NCI-H2107 (cell line): ENCODE measurements at regions not wholly inside any gene's neighbourhood (a gene's known extent, or its start where the extent isn't known, plus 50 kb on each side); places are given as distances from the start of the nearest gene placed in this dataset.

Experiments used
- DNase-seq: peaks from one replicate; lab custom pipeline; 2025; lab: John Stamatoyannopoulos, UW

GRCh38 chr7:153445641-153446040 lies 606.6 kb upstream of the DPP6 start:
- DNase-seq, result no peak

GRCh38 chr7:153446490-153446889 lies 605.7 kb upstream of the DPP6 start:
- DNase-seq, result no peak

DNA sequence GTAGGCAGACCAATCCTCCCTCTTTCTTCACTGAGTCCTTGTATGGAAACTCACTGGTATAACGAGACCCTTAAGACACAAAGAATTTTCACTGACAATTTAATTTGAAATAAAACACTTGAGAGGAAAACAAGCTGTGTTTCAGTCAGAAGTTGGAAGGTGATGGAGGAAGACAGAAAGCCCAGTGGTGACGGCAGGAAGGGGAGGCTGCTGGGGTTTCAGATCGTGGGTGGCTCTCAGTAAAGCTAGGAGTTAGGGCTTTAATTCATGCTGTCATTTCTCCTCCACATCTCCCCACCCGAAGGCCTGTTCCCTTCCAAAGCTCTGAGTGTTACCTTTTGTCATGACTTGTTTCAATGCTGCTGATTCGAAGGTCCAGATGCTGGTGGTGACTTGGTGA lies 605.2 kb upstream of the DPP6 start:
- no peak for DNase-seq

DNA sequence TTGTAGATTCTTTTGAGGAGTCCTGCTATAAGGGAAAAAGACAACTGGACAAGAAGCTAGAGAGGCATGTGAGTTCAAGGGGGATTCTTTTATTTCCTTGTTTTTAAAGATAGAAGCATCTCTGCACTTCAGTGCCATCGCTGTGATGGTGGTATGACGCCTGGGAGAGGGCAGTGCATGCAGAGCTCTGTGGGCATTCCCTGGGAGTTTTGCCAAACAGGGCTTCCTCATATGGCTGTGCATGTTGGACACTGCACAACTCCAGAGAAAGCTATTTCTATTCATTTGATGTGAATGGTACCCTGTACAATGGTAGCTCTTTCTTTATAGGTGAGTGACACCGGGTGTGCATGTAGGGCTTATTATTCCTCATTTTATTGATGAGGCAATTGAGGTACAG lies 599.5 kb upstream of the DPP6 start:
- no peak for DNase-seq

- DNase-seq, result no peak
Observed at GRCh38 chr7:153454306-153454705, 597.9 kb upstream of the DPP6 start.

DNA sequence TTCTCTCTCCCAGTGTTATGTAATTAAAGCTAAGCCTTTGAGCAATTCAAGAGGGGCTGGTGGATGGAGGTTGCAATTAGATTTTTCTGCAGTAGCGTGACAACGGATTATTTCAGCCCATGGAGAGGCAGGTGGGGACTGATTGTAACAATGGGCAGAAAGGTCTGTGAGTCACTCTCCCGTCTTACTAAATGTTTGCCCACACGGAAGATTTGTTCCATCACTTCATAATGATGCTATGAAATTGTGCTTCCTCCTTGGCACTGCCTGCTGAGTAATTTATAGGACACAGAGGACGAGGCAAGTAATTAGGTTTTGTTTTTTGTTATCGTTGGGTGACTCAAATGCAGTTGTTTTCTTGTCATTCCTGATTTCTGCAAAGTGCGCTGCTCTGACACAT lies 594.5 kb upstream of the DPP6 start:
- DNase-seq, result no peak

- no peak for DNase-seq
Observed at GRCh38 chr7:153470004-153470671, 582.1 kb upstream of the DPP6 start.

GRCh38 chr7:153472516-153472915 lies 579.7 kb upstream of the DPP6 start:
- no peak for DNase-seq

- no peak for DNase-seq
Observed at GRCh38 chr7:153473185-153473584, 579.0 kb upstream of the DPP6 start.

GRCh38 chr7:153475239-153475638 lies 577.0 kb upstream of the DPP6 start:
- no peak for DNase-seq

GRCh38 chr7:153476166-153476565 lies 576.0 kb upstream of the DPP6 start:
- DNase-seq, result no peak

DNA sequence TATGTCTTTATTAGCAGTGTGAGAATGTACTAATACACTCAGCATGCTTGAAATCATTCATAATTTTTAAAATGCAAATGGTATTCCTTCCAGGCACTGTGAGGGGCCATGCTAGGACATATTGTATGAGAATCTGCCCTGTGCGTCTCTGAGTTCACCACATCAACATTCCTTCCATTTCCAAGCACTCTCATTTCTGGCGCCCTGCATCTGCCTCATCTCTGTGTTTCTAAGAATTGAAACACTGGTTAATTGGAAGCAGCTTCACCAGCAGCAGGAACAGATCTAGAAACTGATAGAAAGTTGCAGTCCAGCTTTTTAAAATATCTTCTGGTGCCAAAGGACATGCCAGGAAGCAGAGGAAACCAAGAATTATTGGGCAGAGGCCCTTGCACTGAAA lies 555.9 kb upstream of the DPP6 start:
- no peak for DNase-seq

GRCh38 chr7:153503093-153503492 lies 549.1 kb upstream of the DPP6 start:
- no peak for DNase-seq

GRCh38 chr7:153504288-153505075 lies 547.7 kb upstream of the DPP6 start:
- DNase-seq, result no peak

DNA sequence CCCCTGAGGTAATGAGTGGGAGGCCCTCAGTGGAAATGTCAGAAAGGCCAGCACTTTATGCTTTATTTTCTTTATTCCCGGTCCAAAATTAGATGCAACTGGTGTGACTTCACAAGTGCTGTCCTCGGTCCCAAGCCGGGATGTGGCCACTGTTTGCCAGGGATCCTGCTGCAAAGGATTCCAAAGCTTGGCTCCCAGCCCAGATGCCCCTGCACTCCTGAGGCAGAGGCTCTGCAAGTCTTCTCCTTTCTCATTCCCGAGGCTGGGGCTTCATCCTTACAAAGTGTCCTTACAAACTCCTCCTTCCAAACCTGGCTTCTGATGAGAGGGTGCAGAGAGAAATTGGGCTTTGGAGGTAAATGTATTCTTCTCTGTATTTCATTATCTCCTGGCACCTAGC lies 544.3 kb upstream of the DPP6 start:
- no peak for DNase-seq

DNA sequence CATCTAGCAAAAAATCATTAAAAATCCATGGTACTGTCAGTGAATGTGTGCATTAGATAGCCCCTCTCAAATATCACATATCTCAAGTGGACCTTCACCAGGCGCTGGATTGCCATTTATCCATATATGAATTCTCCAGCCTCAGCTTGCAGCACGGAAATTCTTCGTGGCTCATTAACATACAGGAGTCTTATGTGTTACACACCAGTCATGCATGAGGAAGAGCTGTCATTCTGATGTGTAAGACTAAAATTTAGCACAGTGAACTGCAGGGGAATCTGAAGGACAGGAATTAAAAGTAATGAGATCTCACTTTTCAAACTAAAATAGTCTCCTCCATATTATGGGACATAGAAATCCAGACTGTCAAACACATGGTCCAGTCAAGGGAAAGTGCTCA lies 542.4 kb upstream of the DPP6 start:
- no peak for DNase-seq

GRCh38 chr7:153510674-153511073 lies 541.5 kb upstream of the DPP6 start:
- no peak for DNase-seq

GRCh38 chr7:153514032-153514431 lies 538.2 kb upstream of the DPP6 start:
- no peak for DNase-seq

- no peak for DNase-seq
Observed at GRCh38 chr7:153515359-153515758, 536.8 kb upstream of the DPP6 start.

DNA sequence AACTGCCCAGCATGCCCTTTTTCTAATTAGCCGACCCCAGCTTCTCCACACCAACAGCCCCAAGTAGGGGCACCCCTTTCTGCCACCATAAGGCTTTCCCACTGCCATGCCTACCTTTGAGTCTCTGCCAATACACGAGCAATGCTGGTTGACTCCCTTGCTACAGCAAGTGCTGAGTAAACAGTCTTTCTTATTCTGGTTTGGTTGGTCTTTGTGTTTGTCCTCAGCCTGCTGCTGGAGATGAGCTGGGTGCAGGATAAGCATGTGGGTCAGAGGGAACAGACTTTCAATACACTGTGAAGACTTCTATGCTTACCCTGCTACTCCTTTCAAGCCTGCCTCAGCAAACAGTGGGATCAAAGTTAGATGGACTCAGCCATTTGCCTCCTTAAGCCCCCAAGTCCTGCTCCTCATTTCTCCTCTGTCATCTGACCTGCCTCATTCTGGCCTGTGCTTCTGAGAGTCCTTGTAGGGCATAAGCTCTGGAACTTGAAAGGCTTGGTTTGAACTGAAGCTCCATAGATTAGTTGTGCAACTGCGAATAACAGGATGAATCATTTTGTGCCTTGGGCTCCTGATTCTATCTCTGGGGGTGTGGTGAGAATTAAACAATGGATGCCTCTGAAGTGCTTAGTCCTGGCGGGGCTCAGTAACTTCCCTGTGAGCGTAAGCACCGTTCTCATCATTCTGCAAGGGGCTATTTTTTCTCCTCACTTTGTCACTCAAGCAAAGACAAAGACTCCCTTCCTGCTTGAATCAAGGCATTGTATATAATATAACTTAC lies 533.8 kb upstream of the DPP6 start:
- no peak for DNase-seq

GRCh38 chr7:153521370-153521769 lies 530.8 kb upstream of the DPP6 start:
- DNase-seq, result no peak

DNA sequence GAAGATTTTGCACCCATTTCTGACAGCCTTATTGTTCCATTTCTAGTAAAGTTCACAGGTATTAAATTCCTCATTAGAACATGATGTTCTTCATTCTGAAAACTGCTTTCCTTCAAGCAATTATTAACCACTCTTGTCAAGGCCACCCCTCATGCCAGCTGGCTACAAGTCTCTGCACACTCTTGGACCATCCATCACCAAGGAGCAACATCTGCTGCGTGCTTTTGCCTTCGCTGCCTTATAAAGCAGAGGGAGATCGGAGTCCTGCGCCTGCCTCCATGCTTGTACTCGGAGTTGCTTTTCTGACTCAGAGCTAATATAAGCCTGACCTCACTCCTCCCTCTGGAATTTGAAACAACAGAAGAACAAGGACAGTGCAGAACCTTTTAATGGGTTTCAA lies 529.9 kb upstream of the DPP6 start:
- no peak for DNase-seq
